GDM1 (cell line): ENCODE measurements at regions not wholly inside any gene's neighbourhood (a gene's known extent, or its start where the extent isn't known, plus 50 kb on each side); places are given as distances from the start of the nearest gene placed in this dataset.

Experiments used
- DNase-seq: peaks from one replicate; lab custom pipeline; 2025; lab: John Stamatoyannopoulos, UW

GRCh38 chr2:157184161-157184895, 73.2 kb upstream of the GALNT5 start:
- no peak for DNase-seq

GRCh38 chr2:157185476-157186227, 71.9 kb upstream of the GALNT5 start:
- DNase-seq: no peak

GRCh38 chr2:157190151-157190550, 67.4 kb upstream of the GALNT5 start:
- no peak for DNase-seq

GRCh38 chr2:157191186-157191585, 66.3 kb upstream of the GALNT5 start:
- no peak for DNase-seq

- no peak for DNase-seq
Observed at GRCh38 chr2:157192445-157193423, 64.8 kb upstream of the GALNT5 start.

GRCh38 chr2:157193461-157193860, 64.0 kb upstream of the GALNT5 start:
- DNase-seq: no peak

GRCh38 chr2:157194097-157194688, 63.3 kb upstream of the GALNT5 start:
- DNase-seq: peak; percentile 5

GRCh38 chr2:157194844-157195243, 62.7 kb upstream of the GALNT5 start:
- DNase-seq: no peak

GRCh38 chr2:157196956-157197355, 60.5 kb upstream of the GALNT5 start:
- no peak for DNase-seq

- DNase-seq: no peak
Observed at GRCh38 chr2:157197848-157198247, 59.7 kb upstream of the GALNT5 start.

GRCh38 chr2:157203651-157204050, 53.9 kb upstream of the GALNT5 start:
- no peak for DNase-seq

- DNase-seq: no peak
Observed at GRCh38 chr2:157204401-157204800, 53.1 kb upstream of the GALNT5 start.

- DNase-seq: no peak
Observed at GRCh38 chr2:157206916-157207315, 50.6 kb upstream of the GALNT5 start.
